T-helper 2 cell treated with Interferon-gamma antibody and Interleukin-4, amounts not matched to agents 5 μg/mL and 100 μg/mL, for 36 hours (primary cell): ENCODE measurements at regions not wholly inside any gene's neighbourhood (a gene's known extent, or its start where the extent isn't known, plus 50 kb on each side); places are given as distances from the start of the nearest gene placed in this dataset.

Experiments
- DNase-seq: peaks from one replicate; pipeline ENCODE4 v3.0.0; 2021; ENCODE audit warnings: low spot score
- H3K27ac Mint-ChIP-seq: one replicate; pipeline ENCODE4 v1.8.0; 2021; ENCODE audit warnings: mild to moderate bottlenecking, mixed read lengths
- H3K27me3 Mint-ChIP-seq: one replicate; pipeline ENCODE4 v1.8.0; 2021; ENCODE audit warnings: low read depth, mixed read lengths
- H3K36me3 Mint-ChIP-seq: one replicate; pipeline ENCODE4 v1.8.0; 2021; ENCODE audit warnings: low read depth, mixed read lengths
- H3K4me1 Mint-ChIP-seq: one replicate; pipeline ENCODE4 v1.8.0; 2021; ENCODE audit warnings: low read depth, mixed read lengths
- H3K4me3 Mint-ChIP-seq: one replicate; pipeline ENCODE4 v1.8.0; 2022; ENCODE audit warnings: mild to moderate bottlenecking, moderate library complexity, mixed read lengths
- H3K9me3 Mint-ChIP-seq: one replicate; pipeline ENCODE4 v1.8.0; 2021; ENCODE audit warnings: mixed read lengths

DNA sequence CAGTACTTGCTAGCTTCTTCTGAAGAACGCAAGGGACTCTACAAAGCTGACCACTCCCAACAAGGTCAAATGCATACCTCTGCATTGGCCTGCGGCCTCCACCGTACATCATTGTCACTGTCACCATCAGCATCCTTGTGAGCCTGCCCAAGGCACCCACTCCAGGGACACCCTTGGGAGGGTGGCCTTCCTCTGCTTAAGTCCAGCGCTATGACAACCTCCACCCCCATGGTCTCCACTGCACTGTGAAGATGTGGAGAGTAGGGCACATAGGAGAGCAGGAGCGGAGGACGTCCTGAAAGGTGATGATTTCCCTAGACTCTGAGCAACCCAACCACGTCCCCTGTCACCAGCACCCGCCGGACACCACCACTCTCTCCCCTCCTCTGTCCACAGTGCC lies 252.8 kb downstream of the ALG10 start:
- no peaks in the 10 kb centered on the region for H3K4me1 Mint-ChIP-seq
- H3K9me3 Mint-ChIP-seq = peaks cover 22% of the 10 kb centered on the region
- no peaks in the 10 kb centered on the region for H3K27me3 Mint-ChIP-seq
- H3K4me3 Mint-ChIP-seq = no peak overlapping the region
- no peaks in the 10 kb centered on the region for H3K36me3 Mint-ChIP-seq
- H3K27ac Mint-ChIP-seq = no peak overlapping the region
- no peak for DNase-seq

DNA sequence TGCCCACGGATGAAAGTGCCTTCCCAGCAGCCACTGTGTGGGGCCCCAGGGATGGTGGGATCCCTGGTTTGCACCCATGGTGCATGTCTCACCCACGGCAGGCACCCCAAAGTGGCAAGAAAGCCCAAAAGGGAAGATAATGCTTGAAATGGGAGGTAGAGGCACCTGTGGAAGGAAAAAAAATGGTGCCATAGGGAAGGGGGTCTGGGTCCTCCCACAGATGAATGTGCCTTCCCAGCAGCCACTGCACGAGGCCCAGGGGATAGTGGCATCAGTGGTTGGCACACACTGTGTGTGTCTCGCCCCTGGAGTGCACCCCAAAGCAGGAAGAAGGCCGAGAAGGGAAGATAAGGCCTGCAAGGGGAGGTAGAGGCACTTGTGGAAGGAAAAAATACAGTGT lies 264.2 kb downstream of the ALG10 start:
- Mint-ChIP-seq H3K4me1 (no peaks in the 10 kb centered on the region), H3K36me3 (no peaks in the 10 kb centered on the region), H3K27ac (no peak overlapping the region), H3K4me3 (no peak overlapping the region), H3K27me3 (no peaks in the 10 kb centered on the region), H3K9me3 (peaks cover 48% of the 10 kb centered on the region)
- DNase-seq = no peak

DNA sequence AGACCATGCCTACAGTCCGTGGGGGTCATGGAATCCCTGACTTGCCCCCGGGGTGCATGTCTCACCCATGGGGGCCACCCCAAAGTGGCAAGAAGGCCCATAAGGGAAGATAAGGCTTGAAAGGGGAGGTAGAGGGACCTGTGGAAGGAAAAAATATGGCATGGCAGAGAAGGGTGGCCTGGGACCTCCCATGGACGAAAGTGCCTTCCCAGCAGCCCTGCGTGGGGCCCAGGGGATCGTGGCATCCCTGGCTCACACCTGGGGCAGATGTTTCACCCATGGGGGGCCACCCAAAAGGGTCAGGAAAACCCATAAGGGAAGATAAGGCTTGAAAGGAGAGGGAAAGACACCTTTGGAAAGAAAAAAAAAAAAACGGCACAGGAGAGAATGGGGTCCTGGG lies 264.6 kb downstream of the ALG10 start:
- Mint-ChIP-seq H3K9me3 (peaks cover 47% of the 10 kb centered on the region), H3K36me3 (no peaks in the 10 kb centered on the region), H3K27ac (no peak overlapping the region)

DNA sequence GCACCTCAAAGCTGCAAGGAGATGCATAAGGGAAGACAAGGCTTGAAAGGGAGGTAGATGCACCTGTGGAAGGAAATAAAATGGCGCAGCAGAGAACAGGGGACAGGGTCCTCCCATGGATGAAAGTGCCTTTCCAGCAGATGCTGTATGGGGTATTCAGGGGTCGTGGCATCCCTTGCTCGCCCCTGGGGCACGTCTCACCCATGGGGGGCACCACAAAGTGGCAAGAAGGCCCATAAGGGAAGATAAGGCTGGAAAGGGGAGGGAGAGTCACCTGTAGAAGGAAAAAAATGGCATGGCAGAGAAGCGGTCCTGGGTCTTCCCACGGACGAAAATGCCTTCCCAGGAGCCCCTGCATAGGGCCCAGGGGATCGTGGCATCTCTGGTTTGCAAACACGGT lies 265.1 kb downstream of the ALG10 start:
- Mint-ChIP-seq H3K27ac (no peak overlapping the region), H3K4me3 (no peak overlapping the region), H3K27me3 (no peaks in the 10 kb centered on the region), H3K36me3 (no peaks in the 10 kb centered on the region), H3K9me3 (peaks cover 48% of the 10 kb centered on the region), H3K4me1 (no peaks in the 10 kb centered on the region)
- no peak for DNase-seq

More for the DNA sequence above, 264.6 kb downstream of the ALG10 start:
- Mint-ChIP-seq H3K4me1 (no peaks in the 10 kb centered on the region), H3K4me3 (no peak overlapping the region), H3K27me3 (no peaks in the 10 kb centered on the region)
- DNase-seq = no peak

DNA sequence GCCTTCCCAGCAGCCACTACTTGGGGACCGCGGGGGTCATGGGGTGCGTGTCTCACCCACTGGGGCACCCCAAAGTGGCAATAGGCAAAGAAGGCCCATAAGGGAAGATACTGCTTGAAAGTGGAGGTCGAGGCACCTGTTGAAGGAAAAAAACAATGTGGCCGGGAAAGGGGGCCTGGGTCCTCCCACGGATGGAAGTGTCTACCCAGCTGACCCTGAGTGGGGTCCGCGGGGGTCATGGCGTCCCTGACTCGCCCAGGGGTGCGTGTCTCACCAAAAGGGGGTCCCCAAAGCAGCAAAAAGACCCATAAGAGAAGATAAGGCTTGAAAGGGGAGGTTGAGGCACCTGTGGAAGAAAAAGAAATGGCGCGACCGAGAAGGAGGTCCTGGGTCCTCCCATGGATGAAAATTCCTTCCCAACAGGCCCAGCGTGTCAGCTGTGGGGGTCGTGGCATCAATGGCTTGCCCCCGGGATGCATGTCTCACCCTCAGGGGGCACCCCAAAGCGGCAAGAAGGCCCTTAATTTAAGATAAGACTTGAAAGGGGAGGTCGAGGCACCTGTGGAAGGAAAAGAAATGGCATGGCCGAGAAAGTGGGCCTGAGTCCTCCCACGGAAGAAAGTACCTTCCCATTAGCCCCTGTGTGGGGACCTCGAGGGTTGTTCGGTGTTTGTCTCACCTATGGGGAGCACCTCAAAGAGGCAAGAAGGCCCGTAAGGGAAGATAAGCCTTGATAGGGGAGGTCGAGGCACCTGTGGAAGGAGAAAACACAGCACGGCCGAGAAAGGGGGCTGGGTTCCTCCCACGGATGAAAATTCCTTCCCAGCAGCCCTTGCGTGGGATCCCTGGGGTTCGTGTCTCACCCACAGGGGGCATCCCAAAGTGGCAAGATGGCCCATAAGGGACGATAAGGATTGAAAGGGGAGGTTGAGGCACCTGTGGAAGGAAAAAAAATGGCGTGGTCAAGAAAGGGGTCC lies 266.0 kb downstream of the ALG10 start:
- Mint-ChIP-seq H3K27me3 (no peaks in the 10 kb centered on the region), H3K27ac (no peak overlapping the region), H3K4me1 (no peaks in the 10 kb centered on the region), H3K4me3 (no peak overlapping the region), H3K36me3 (no peaks in the 10 kb centered on the region), H3K9me3 (peaks cover 55% of the 10 kb centered on the region)
- no peak for DNase-seq

DNA sequence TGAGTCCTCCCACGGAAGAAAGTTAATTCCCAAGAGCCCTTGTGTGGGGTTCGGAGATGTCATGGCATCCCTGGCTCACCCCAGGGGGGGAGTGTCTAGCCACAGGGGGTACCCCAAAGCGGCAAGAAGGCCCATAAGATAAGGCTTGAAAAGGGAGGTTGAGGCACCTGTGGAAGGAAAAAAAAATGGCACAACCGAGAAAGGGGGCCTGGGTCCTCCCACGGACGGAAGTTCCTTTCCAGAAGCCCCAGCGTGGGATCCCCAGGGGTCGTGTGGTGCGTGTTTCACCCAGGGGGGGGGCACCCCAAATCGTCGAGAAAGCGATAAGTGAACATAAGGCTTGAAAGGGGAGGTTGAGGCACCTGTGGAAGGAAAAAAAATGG lies 266.7 kb downstream of the ALG10 start:
- DNase-seq = no peak
- Mint-ChIP-seq H3K27me3 (no peaks in the 10 kb centered on the region), H3K36me3 (no peaks in the 10 kb centered on the region), H3K27ac (no peak overlapping the region), H3K4me3 (no peak overlapping the region), H3K9me3 (peaks cover 60% of the 10 kb centered on the region), H3K4me1 (no peaks in the 10 kb centered on the region)

DNA sequence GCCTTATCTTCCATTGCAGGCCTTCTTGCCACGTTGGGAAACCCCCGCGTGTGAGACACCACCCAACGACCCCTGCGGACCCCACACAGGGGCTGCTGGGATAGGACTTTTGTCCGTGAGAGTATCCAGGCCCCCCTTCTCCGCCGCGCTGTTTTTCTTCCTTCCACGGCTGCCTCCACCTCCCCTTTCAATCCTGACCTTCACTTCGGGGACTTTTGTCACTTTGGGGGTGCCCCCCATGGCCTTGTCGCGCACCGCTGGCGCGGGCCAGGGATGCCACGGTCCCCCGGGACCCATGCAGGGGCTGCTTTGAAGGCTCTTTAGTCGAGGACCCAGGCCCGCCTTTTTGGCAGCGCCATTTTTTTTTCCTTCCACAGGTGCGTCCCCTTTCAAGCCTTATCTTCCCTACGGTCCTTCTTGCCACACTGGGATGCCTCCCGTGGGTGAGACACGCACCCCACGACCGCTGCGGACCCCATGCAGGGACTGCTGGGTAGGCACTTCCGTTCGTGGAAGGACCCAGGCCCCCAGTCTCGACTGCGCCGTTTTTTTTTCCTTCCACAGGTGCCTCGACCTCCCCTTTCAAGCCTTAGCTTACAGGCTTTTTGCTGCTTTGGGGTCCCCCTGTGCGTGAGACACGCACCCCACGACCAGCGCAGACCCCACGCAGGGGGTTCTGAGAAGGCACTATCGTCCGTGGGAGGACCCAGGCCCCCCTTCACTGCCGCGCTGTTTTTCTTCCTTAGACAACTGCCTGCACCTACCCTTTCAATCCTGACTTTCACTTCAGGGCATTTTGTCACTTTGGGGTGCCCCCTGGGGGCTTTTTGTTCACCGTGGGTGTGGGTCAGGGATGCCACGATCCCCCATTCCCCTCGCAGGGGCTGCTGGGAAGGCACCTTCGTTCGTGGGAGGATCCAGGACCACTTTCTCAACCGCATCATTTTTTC lies 267.4 kb downstream of the ALG10 start:
- H3K36me3 Mint-ChIP-seq = no peaks in the 10 kb centered on the region
- H3K27me3 Mint-ChIP-seq = no peaks in the 10 kb centered on the region
- H3K4me1 Mint-ChIP-seq = no peaks in the 10 kb centered on the region
- peaks cover 59% of the 10 kb centered on the region for H3K9me3 Mint-ChIP-seq
- H3K27ac Mint-ChIP-seq = no peak overlapping the region
- DNase-seq = no peak
- no peak overlapping the region for H3K4me3 Mint-ChIP-seq

DNA sequence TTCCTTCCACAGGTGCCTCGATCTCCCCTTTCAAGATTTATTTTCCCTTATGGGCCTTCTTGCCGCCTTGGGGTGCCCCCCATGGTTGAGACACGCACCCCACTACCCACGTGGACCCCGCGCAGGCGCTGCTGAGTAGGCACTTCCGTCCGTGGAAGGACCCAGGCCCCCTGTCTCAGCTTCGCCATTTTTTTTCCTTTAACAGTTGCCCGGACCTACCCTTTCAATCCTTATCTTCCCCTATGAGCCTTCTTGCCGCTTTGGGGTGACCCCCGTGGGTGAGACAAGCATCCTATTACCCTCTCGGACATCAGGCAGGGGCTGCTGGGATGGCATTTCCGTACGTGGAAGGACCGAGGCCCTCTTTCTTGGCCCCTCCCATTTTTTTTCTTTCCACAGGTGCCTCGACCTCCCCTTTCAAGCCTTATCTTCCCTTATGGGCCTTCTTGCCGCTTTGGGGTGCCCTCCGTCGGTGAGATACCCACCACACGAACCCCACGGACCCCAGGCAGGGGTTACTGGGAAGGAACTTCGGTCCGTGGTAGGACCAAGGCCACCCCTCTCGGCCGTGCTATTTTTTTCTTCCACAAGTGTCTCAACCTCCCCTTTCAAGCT lies 268.2 kb downstream of the ALG10 start:
- no peak for DNase-seq
- H3K4me1 Mint-ChIP-seq = no peaks in the 10 kb centered on the region
- H3K36me3 Mint-ChIP-seq = no peaks in the 10 kb centered on the region
- H3K9me3 Mint-ChIP-seq = peaks cover 67% of the 10 kb centered on the region
- no peak overlapping the region for H3K27ac Mint-ChIP-seq
- no peaks in the 10 kb centered on the region for H3K27me3 Mint-ChIP-seq
- no peak overlapping the region for H3K4me3 Mint-ChIP-seq

DNA sequence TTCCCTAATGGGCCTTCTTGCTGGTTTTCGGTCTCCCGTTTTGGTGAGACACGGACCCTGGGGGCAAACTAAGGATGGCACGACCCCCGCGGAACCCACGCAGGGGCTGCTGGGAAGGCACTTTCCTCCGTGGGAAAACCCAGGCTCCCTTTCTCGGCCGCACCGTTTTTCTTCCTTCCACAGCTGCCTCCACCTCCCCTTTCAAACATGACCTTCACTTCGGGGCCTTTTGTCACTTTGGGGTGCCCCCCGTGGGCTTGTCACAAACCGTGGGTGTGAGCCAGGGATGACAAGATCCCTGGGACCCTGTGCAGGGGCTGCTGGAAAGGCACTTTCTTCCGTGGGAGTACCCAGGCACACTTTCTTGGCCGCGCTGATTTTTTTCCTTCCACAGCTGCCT lies 268.7 kb downstream of the ALG10 start:
- peaks cover 65% of the 10 kb centered on the region for H3K9me3 Mint-ChIP-seq
- no peak overlapping the region for H3K4me3 Mint-ChIP-seq
- DNase-seq = no peak
- H3K4me1 Mint-ChIP-seq = no peaks in the 10 kb centered on the region
- H3K36me3 Mint-ChIP-seq = no peaks in the 10 kb centered on the region
- H3K27ac Mint-ChIP-seq = no peak overlapping the region
- no peaks in the 10 kb centered on the region for H3K27me3 Mint-ChIP-seq

DNA sequence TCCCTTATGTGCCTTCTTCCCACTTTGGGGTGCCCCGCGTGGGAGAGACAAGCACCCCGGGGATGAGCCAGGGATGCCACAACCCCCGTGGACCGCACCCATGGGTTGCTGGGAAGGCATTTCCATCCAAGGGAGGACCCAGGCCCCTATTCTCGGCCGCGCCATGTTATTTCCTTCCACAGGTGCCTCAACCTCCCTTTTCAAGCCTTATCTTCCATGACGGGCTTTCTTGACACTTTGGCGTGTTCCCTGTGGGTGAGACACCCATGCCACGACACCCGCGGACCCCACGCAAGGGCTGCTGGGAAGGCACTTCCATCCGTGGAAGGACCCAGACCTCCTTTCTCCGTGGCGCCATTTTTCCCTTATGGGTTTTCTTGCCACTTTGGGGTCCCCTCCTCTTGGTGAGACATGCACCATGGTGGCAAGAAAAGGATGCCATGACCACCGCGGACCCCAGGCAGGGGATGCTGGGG lies 269.2 kb downstream of the ALG10 start:
- Mint-ChIP-seq H3K9me3 (peaks cover 62% of the 10 kb centered on the region), H3K36me3 (no peaks in the 10 kb centered on the region), H3K4me3 (no peak overlapping the region), H3K27ac (no peak overlapping the region), H3K4me1 (no peaks in the 10 kb centered on the region), H3K27me3 (no peaks in the 10 kb centered on the region)
- DNase-seq = no peak

DNA sequence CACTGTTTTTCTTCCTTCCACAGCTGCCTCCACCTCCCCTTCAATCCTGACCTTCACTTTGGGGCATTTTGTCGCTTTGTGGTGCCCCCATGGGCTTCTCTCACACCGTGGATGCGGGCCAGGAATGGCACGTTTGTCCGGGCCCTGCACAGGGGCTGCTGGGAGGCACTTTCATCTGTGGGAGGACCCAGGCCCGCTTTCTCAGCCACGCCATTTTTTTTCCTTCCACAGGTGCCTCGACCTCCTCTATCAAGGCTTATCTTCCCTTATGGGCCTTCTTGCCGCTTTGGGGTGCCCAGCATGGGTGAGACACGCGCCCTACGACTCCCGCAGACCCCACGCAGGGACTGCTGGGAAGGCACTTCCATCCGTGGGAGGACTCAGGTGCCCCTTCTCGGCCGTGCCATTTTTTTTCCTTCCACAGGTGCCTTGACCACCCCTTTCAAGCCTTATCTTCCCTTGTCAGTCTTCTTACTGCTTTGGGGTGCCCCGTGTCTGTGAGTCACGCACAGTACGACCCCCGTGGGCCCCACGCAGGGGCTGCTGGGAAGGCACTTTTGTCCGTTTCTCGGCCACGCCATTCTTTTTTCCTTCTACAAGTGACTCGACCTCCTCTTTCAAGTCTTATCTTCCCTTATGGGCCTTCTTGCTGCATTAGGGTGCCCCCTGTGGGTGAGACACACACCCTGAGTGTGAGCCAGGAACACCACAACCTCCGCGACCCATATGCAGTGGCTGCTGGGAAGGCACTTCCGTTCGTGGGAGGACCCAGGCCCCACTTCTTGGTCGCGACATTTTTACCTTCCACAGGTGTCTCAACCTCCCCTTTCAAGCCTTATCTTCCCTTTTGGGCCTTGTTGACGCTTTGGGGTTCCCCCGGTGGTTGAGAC lies 270.7 kb downstream of the ALG10 start:
- no peak for DNase-seq
- Mint-ChIP-seq H3K27me3 (no peaks in the 10 kb centered on the region), H3K36me3 (no peaks in the 10 kb centered on the region), H3K4me3 (no peak overlapping the region), H3K9me3 (peaks cover 59% of the 10 kb centered on the region), H3K27ac (no peak overlapping the region), H3K4me1 (no peaks in the 10 kb centered on the region)

DNA sequence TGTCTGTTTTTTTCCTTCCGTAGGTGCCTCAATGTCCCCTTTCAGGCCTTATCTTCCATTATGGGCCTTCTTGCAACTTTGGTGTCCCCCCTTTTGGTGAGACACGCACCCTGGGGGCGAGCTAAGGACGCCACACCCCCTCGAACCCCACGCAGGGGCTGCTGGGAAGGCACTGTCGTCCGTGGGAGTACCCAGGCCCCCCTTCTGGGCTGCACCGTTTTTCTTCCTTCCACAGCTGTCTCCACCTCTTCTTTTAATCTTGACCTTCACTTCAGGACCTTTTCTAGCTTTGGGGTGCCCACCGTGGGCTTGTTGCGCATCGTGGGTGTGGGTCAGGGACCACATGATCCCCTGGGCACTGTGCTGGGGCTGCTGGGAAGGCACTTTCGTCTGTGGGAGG lies 271.8 kb downstream of the ALG10 start:
- Mint-ChIP-seq H3K36me3 (no peaks in the 10 kb centered on the region), H3K4me1 (no peaks in the 10 kb centered on the region), H3K27me3 (no peaks in the 10 kb centered on the region), H3K4me3 (no peak overlapping the region), H3K27ac (no peak overlapping the region), H3K9me3 (peaks cover 69% of the 10 kb centered on the region)
- no peak for DNase-seq
